ENCODE measurements at regions not wholly inside any gene's neighbourhood (a gene's known extent, or its start where the extent isn't known, plus 50 kb on each side); places are given as distances from the start of the nearest gene placed in this dataset.
"Not testable (repeated sequence)": the region's sequence is repeated elsewhere in the genome, so short reads cannot be mapped to it uniquely, and the experiment has no call there.

DNA sequence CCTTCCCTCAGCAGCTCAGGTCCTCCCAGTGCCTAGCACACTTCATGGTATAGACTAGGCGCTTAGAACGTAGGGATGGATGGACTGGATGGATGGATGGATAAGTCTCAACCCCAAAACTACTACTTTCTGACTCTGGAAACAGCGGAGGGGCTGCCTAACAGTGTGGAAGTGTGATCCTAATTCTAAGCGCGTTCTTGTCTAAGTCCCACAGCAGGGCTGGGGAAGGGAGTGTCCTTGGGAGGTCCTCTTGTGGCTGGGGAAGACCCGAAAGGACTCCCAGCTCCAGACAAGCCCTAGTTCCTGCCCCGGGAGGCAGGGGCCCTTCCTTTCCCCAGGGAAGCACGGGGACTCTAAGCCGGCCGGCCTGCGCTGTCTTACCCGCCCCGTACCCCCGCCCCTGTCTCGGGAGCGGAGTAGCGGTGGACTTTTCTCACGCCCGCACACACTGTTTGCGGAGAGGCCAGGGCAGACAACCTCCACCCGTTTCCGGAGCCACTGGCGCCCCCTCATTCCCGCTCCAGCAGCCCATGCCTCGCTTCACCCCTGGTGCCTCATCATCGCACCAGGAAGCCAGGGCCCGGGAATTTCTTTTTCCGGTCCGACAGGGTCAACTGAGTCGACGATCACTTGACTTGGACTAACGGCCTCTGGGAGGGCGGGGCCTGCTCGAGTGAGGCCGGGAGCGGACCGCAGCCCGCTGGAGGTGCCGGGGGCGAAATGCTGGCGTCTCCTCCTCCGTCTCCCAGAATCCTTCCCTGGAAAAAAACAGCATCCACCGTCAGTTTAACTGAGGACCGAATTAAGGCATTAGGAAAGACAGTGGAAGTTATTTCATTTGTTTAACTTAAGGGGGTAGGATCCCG, 133.3 kb downstream of the TBC1D2B start (continued):
- TF ChIP-seq, protein P1, sequence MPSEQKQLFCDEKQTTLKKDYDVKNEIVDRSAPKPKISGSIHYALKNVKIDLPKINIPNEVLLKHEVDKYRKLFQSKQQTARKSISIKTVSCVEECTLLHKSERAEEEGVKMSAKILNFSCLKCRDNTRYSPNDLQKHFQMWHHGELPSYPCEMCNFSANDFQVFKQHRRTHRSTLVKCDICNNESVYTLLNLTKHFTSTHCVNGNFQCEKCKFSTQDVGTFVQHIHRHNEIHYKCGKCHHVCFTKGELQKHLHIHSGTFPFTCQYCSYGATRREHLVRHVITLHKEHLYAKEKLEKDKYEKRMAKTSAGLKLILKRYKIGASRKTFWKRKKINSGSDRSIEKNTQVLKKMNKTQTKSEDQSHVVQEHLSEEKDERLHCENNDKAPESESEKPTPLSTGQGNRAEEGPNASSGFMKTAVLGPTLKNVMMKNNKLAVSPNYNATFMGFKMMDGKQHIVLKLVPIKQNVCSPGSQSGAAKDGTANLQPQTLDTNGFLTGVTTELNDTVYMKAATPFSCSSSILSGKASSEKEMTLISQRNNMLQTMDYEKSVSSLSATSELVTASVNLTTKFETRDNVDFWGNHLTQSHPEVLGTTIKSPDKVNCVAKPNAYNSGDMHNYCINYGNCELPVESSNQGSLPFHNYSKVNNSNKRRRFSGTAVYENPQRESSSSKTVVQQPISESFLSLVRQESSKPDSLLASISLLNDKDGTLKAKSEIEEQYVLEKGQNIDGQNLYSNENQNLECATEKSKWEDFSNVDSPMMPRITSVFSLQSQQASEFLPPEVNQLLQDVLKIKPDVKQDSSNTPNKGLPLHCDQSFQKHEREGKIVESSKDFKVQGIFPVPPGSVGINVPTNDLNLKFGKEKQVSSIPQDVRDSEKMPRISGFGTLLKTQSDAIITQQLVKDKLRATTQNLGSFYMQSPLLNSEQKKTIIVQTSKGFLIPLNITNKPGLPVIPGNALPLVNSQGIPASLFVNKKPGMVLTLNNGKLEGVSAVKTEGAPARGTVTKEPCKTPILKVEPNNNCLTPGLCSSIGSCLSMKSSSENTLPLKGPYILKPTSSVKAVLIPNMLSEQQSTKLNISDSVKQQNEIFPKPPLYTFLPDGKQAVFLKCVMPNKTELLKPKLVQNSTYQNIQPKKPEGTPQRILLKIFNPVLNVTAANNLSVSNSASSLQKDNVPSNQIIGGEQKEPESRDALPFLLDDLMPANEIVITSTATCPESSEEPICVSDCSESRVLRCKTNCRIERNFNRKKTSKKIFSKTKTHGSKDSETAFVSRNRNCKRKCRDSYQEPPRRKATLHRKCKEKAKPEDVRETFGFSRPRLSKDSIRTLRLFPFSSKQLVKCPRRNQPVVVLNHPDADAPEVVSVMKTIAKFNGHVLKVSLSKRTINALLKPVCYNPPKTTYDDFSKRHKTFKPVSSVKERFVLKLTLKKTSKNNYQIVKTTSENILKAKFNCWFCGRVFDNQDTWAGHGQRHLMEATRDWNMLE (tag by site-specific recombination; conservative IDR thresholded peaks at IDR 0.05; ENCODE audit: low read depth) = peak; percentile 58
- no peak for TF ChIP-seq ZNF670 (tag by site-specific recombination; IDR thresholded peaks at IDR 0.05; ENCODE audit: low read depth)
- TF ChIP-seq, protein P2, sequence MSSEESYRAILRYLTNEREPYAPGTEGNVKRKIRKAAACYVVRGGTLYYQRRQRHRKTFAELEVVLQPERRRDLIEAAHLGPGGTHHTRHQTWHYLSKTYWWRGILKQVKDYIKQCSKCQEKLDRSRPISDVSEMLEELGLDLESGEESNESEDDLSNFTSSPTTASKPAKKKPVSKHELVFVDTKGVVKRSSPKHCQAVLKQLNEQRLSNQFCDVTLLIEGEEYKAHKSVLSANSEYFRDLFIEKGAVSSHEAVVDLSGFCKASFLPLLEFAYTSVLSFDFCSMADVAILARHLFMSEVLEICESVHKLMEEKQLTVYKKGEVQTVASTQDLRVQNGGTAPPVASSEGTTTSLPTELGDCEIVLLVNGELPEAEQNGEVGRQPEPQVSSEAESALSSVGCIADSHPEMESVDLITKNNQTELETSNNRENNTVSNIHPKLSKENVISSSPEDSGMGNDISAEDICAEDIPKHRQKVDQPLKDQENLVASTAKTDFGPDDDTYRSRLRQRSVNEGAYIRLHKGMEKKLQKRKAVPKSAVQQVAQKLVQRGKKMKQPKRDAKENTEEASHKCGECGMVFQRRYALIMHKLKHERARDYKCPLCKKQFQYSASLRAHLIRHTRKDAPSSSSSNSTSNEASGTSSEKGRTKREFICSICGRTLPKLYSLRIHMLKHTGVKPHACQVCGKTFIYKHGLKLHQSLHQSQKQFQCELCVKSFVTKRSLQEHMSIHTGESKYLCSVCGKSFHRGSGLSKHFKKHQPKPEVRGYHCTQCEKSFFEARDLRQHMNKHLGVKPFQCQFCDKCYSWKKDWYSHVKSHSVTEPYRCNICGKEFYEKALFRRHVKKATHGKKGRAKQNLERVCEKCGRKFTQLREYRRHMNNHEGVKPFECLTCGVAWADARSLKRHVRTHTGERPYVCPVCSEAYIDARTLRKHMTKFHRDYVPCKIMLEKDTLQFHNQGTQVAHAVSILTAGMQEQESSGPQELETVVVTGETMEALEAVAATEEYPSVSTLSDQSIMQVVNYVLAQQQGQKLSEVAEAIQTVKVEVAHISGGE (tag by site-specific recombination; conservative IDR thresholded peaks at IDR 0.05; ENCODE audit: low read depth) = peak; percentile 77
- 0 out of 2 replicates have a peak, but pooled peaks have one; percentile 21 for TF ChIP-seq KLF1 (tag by site-specific recombination; IDR thresholded peaks at IDR 0.05)
- TF ChIP-seq, protein P3, sequence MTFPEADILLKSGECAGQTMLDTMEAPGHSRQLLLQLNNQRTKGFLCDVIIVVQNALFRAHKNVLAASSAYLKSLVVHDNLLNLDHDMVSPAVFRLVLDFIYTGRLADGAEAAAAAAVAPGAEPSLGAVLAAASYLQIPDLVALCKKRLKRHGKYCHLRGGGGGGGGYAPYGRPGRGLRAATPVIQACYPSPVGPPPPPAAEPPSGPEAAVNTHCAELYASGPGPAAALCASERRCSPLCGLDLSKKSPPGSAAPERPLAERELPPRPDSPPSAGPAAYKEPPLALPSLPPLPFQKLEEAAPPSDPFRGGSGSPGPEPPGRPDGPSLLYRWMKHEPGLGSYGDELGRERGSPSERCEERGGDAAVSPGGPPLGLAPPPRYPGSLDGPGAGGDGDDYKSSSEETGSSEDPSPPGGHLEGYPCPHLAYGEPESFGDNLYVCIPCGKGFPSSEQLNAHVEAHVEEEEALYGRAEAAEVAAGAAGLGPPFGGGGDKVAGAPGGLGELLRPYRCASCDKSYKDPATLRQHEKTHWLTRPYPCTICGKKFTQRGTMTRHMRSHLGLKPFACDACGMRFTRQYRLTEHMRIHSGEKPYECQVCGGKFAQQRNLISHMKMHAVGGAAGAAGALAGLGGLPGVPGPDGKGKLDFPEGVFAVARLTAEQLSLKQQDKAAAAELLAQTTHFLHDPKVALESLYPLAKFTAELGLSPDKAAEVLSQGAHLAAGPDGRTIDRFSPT (tag by site-specific recombination; IDR thresholded peaks at IDR 0.05) = no peak
- peak; percentile 30; the same call in 1 of the 2 replicates for TF ChIP-seq GLIS1 (tag by site-specific recombination; IDR thresholded peaks at IDR 0.05)
- TF ChIP-seq, protein P4, sequence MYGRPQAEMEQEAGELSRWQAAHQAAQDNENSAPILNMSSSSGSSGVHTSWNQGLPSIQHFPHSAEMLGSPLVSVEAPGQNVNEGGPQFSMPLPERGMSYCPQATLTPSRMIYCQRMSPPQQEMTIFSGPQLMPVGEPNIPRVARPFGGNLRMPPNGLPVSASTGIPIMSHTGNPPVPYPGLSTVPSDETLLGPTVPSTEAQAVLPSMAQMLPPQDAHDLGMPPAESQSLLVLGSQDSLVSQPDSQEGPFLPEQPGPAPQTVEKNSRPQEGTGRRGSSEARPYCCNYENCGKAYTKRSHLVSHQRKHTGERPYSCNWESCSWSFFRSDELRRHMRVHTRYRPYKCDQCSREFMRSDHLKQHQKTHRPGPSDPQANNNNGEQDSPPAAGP (tag by site-specific recombination; IDR thresholded peaks at IDR 0.05) = 0 out of 2 replicates have a peak, but pooled peaks have one; percentile 28

DNA sequence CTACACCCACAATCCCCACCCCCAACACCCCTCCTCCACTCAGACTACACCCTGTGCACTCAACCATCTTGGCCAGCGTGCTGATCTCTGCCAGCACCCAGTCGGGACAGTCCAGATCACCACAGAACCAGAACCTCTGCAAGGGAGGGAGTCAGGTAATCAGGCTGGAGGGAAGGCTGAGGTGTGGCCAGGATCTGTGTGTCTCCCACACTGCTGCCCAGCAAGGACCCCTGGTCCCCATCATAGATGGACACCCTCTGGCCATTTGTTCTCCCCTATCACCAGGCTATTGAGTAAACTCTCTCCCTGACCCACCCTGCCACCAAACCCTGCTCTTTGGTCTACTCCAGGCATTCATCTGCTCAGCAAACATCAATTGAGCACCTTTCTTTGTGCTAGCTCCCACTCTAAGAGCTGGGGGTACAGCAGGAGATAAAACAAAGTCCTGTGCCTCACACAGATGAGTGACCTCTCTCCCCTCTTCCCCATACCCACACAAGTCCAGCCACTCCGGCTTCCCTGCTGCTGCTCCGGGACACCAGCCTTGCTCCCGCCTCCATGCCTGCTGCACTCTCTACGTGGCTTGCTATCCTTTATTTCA, 134.8 kb downstream of the TBC1D2B start:
- Histone ChIP-seq H3K9me3 (ENCODE audit: control insufficient read depth, insufficient read depth, low read depth, low read length) (no peaks in the 10 kb centered on the region), H3K4me3 (ENCODE audit: low read depth, low read length) (no peak overlapping the region), H3K36me3 (ENCODE audit: control insufficient read depth in 2 of 2, insufficient read depth in 1 of 2, low read length in 2 of 2) (no peaks in the 10 kb centered on the region), H3K27ac (ENCODE audit: extremely low read depth, low read depth, low read length) (no peak overlapping the region), H3K4me1 (ENCODE audit: control insufficient read depth, insufficient read depth, low read length) (no peaks in the 10 kb centered on the region)
- ChIA-PET POLR2A (no interaction called here), CTCF (interaction anchor here (1.3 to 4.1 kb wide), 2 partner anchors 17 to 33 kb away, joined by 3 to 21 read pairs; no protein-coding TSS in a partner anchor)
- TF ChIP-seq YY1 (tag by site-specific recombination; IDR thresholded peaks at IDR 0.05) (no peak), YY2 (tag by site-specific recombination; IDR thresholded peaks at IDR 0.05) (no peak)
- TF ChIP-seq, protein P3 (tag by site-specific recombination; IDR thresholded peaks at IDR 0.05) = no peak
- TF ChIP-seq, protein P5, sequence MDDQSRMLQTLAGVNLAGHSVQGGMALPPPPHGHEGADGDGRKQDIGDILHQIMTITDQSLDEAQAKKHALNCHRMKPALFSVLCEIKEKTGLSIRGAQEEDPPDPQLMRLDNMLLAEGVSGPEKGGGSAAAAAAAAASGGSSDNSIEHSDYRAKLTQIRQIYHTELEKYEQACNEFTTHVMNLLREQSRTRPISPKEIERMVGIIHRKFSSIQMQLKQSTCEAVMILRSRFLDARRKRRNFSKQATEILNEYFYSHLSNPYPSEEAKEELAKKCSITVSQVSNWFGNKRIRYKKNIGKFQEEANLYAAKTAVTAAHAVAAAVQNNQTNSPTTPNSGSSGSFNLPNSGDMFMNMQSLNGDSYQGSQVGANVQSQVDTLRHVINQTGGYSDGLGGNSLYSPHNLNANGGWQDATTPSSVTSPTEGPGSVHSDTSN (CRISPR knock-in tag; IDR thresholded peaks at IDR 0.05) = no peak

DNA sequence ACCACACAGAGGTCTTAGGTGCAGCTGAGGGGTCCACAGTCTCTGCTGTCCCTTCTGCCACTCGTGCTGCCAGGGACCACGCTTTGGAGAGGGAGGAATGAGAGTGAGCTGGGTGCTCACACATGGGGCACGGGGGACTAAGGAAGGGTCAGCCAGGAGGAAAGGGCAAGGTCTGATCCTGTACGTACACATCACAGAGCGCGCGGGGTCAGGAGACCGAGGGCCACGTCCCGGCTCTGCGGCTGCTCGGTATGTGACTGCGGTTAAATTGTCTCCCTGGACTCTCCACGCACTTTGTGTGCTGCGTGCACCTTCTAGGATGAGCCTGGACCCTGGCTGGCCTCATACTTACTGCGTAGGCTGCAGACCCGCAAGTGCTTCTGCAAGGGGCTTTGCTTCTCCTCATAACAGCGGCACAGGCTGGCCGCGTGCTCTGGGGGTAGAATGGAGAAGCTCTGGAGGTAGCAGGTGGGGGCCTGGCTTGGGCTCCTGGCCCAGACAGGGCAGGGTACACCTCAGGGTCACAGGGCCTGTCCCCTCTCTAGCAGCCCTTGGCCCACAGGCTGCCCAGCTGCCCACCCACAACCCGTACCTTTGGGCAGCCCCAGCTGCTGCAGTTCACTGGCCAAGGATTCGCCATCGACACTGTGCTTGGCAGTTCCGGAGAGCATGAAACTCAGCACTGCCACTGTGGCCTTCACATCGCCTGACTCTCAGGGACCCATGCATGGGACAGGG, 136.3 kb downstream of the TBC1D2B start:
- POLR2A ChIA-PET; H3K9me3 ChIP-seq (ENCODE audit: control insufficient read depth, insufficient read depth, low read depth, low read length); H3K27ac ChIP-seq (ENCODE audit: extremely low read depth, low read depth, low read length); H3K4me3 ChIP-seq (ENCODE audit: low read depth, low read length); H3K4me1 ChIP-seq (ENCODE audit: control insufficient read depth, insufficient read depth, low read length); H3K36me3 ChIP-seq (ENCODE audit: control insufficient read depth in 2 of 2, insufficient read depth in 1 of 2, low read length in 2 of 2): not testable (repeated sequence)
- CTCF ChIA-PET = interaction anchor here (4.1 kb wide), 1 partner anchor 32 kb away, joined by 21 read pairs; no protein-coding TSS in a partner anchor

Data from HEK293 (cell line).